NCI-H526 (cell line): ENCODE measurements at regions not wholly inside any gene's neighbourhood (a gene's known extent, or its start where the extent isn't known, plus 50 kb on each side); places are given as distances from the start of the nearest gene placed in this dataset.
A peak's percentile ranks its signal among the peaks of the same experiment; 100 is the strongest.
"Not testable (repeated sequence)": the region's sequence is repeated elsewhere in the genome, so short reads cannot be mapped to it uniquely, and the experiment has no call there.

ENCODE experiments used
- DNase-seq, 2 experiments: peaks; one replicate each; lab custom pipeline; 2025; lab: John Stamatoyannopoulos, UW

- DNase-seq: peak in 1 of 2 experiments; percentile 42
Measured at GRCh38 chr6:167546611-167547327, 221.9 kb downstream of the TTLL2 start.

DNA sequence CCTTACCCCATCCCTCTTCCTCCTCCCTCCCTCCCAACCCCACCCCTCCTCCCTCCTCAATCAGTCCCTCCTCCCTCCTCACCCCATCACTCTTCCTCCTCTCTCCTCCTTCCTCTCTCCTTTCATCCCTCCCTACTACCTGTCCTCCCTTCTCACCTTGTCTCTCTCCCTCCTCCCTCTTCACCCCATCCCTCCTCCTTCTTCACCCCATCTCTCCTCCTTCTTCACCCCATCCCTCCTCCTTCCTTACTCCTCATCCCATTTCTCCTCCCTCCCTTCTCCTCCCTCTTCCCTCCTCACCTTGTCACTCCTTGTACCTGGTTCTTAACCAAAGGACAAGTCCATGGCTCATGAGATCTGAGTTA is 222.4 kb downstream of the TTLL2 start:
- DNase-seq: no peak

DNA sequence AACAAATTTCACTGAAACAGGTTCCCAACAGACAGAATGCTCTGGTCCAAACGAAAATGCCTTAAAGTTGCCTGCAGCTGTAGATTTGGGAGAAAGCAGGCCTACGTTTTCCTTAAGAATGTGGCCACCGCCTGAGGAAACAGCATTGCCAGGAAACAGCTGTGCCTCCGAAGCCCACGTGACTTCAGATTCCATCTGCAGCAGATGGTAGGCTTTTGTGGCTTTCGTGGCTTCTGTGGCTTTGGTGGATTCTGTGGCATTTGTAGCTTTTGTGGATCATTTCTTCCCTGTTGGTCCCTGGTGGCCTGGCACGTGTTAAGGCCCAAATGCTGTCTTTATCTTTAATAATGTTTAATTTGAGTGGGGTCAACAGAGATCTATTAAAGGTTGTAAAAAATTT is 222.9 kb downstream of the TTLL2 start:
- DNase-seq: no peak

DNA sequence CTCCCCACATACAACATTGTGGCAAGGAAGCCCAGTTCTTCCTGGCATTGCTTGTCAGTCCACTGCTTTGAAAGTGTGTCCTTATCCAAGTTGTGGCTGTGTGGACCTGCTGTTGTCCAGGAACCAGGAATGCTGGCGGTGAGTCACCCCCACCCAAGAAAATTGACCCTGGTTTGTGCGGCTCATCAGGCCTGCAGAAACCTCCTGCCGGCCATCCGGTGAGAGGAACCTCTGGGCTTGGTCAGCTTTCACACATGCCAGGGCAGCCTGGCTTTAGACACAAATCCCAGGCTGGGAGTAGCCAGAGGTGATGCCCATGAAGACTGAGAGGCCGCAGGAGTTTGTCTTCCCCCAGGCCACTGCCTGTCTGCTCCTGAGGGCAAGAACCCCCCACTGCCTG is 223.6 kb downstream of the TTLL2 start:
- DNase-seq: no peak

GRCh38 chr6:167549213-167549612 is 224.3 kb downstream of the TTLL2 start:
- DNase-seq: no peak

DNA sequence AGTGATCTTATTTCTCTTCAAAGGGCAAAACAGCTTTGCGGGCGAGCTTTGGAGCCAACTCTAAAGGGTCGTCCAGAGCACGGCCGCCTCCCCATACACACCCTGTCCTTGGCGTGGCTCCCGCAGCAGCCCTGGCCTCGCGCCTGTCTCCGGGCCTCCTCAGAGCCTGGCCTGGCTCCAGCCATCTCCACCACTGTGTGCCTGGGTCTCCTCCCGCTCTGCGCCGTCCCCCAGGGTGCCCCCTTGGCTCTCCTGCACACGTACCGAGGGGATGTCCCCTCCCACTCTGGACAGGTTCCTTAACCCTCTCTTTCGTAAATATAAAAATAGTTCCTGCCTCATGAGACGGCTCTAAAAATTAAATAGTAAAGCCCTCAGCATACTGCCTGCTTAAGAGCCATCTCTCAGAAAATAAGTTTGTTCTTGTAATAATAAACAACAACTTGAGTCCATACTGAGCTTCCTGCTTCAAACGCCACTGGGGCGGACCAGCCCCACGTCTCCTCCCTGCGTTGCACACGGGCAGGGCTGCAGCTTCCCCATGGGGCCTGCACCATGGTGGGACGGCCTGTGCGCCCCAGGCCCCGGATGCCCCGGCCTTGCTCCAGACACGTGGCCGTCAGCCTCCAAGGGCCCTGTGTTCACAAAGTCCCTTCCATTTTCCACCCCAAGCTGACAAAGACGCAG is 226.2 kb downstream of the TTLL2 start:
- DNase-seq: no peak

- DNase-seq: no peak
Measured at GRCh38 chr6:167551628-167552257, 226.9 kb downstream of the TTLL2 start.

- no peak for DNase-seq
Measured at GRCh38 chr6:167552258-167552630, 227.4 kb downstream of the TTLL2 start.

DNA sequence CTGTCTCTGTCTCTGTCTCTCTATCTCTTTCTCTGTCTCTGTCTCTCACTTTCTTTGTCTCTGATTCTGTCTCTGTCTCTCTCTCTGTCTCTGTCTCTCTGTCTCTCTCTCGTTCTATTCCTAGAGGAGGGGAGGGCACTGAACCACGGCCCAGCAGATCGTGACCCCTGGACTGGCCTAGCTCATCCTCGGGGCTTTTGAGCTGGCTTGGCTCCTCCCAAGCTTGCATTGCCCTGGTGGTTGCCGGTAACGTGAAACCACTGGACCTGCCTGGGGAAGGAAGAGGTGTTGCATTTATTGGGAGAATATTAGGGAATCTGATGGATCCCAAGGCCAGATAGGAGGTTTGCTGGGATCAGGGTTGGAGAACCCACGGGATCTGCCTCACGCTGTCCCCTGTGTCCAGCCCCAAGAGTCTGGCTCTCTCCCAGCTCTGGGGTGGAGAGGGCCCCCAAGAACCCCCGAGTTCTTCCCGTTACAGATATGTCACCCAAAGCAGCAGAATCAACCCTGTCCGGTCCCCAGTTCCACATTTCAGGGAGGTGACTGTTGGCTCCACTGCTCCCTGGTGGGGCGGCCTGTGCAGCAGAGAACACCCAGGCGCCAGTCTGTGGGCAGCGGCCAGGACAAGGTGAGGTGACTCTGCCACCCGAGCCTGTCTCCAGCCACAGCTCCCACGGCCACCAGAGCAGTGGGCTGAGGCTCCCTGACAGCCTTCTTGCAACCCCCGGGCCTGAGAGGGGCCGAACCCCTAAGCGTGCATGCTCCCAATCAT is 228.3 kb downstream of the TTLL2 start:
- DNase-seq: no peak

GRCh38 chr6:167553736-167554119 is 228.8 kb downstream of the TTLL2 start:
- no peak for DNase-seq

DNA sequence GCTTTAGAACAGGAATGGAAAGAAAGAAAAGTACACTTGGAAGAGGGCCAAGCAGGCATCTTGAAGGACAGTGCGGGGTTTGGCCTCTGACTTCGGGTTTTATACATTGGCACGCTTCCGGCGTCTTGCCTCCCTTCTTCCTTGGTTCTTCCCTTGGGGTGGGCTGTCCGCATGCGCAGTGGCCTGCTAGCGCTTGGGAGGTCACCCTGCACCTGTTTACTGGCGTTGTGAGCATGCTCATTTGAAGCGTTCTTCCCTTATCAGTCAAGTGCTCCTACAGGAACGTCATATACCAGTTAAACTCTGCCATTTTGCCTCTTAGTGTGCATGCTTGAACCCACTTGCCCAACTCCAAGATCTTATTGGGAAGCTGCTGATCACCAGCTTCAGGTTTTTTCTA is 230.0 kb downstream of the TTLL2 start:
- DNase-seq: no peak

- DNase-seq: no peak
Measured at GRCh38 chr6:167555836-167556235, 230.9 kb downstream of the TTLL2 start.

GRCh38 chr6:167557675-167558074 is 232.8 kb downstream of the TTLL2 start:
- no peak for DNase-seq

DNA sequence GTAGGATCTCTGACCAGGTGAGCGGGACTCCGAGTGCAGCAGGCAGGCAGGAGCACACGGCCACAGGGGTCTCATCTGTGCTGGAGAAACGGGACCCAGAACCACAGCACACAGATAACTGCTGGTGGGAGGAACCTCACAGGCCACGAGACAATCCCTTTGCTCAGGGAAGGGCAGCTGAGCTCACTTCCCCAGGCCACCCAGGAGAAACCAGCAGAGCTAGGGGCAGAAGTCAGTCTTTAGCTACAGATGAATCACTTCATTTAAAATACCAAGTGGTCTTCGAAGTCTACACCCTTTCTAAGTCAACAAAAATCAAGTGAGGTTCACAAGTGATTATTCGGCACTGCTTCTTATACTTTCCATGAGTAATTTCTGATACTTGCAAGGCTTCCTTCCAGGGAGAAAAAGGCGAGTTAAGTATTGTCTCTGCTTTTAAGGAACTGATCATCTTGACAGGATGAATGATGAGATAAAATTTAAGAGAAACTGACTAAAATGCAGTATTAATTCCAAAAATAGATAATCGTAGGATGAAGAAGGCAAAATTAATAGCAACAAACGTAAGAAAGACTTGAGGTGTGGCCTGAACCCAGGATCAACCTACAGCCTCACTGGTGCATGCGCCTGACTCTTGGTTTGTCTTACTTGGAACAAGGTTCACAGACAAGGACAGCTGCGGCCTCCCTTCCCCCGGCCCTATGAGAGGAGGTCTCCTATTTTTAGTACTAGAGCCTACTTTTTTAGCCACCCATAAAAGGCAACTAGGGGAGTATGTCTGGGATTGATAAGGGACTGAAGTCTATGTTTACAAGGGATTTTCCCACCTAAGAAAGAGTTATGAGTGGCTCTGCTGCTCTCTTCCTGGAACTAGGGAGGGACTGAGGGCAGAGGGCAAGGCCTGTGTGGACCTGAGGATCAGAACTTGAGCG is 233.6 kb downstream of the TTLL2 start:
- DNase-seq: no peak

DNA sequence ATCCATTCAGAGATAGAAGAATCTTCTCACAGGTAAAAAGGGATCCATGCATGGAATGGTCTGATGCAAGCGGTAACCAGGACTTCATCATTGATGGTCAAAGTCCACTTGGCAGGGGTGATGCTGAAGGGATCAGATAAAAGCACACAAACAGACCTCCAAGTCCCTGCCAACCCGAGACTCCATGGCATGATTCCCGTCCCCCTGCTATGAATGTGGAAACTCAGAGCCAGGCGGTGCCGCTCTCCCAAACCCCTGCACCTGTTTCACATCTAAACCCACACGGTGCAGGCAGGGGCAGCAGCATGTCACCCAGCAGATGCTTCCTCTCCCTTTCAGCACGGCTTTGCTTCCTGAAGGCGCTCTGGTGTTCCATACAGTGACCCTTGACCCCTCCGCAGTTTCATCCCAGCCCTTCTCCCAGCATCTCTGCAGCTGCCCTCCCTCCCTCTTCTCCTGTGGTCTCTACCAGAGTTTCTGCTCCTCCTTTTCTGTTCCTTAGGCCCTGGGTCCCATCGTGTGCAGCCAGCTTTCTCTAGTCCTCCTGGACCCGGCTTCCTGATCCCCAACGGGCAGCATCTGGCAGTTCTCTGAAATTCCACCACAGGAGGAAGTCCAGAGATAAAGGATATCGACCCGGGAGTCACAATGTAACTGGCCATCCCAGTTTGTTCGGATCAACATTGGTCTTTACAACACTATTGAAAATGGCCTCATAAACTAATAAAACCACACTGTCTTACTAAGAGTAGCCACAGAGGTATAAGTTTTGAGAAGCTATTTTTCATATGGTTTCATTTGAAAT is 235.0 kb downstream of the TTLL2 start:
- DNase-seq: peak in 1 of 2 experiments; percentile 13

DNA sequence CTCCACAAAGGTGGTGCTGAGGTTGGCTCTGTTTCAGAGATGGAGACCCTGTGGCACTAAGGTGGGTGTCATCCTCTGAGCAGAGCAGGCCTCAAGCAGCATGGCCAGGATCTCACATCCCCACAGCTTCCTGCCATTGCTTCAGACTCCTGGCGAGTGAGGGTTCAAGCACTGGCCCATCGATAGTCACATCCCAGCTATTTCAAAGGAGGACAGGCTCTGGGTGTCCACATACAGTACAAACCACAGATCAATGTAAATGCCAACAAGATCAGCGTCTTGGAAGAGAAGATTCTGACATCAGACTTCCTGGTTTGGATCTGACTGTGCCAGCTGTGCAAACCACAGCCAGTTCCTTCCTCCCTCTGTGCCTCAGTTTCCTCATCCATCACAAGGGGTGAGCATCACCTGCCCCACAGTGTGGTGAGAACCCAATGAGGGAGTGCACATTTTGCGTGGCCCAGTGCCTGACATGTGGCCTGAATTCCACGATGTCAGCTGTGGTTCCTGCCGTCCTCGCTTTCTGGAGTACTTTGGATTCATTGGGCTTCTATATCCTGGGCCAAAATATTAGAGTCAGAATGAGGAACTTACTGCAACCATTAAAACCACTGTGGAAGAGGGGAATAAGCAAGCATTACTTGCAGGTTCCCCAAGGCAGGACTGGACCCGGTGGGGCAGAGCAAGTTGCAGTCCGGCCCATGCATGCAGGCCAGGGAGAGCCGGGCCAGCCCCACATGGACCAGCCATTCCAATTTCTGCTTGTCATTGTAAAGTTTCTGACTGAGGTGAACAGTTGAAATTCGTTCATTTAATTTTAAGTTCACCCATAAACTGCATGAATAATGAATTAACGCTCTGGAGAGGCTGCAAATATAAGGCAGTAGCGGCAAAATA is 236.0 kb downstream of the TTLL2 start:
- no peak for DNase-seq

DNA sequence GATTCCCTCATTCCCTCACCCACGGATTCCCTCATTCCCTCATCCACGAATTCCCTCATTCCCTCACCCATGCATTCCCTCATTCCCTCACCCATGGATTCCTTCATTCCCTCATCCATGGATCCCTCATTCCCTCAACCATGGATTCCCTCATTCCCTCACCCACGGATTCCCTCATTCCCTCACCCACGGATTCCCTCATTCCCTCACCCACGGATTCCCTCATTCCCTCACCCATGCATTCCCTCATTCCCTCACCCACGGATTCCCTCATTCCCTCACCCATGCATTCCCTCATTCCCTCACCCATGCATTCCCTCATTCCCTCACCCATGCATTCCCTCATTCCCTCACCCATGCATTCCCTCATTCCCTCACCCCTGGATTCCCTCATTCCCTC is 238.0 kb downstream of the TTLL2 start:
- DNase-seq: not testable (repeated sequence)

GRCh38 chr6:167564416-167565250 is 239.7 kb downstream of the TTLL2 start:
- no peak for DNase-seq

DNA sequence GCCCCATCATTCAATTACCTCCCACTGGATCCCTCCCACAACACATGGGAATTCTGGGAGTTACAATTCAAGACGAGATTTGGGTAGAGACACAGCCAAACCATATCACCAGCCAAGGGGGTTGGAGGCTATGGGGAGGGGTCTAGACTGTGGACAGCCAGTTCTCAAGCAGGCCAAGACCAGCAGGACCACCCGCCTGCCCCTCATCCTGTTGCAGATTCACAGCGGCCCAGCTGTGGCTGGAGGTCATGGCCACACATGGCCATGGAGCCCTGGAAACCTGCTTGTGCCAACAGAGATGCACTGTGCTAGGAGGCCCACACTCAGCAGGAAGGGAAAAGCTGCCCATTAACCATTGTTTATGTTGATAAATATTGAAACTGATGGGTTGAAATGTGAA is 240.5 kb downstream of the TTLL2 start:
- no peak for DNase-seq
